NB4 (cell line): ENCODE measurements at regions not wholly inside any gene's neighbourhood (a gene's known extent, or its start where the extent isn't known, plus 50 kb on each side); places are given as distances from the start of the nearest gene placed in this dataset.

ENCODE experiments used
- DNase-seq: peaks from one replicate; pipeline ENCODE4 v3.0.0; 2010; ENCODE audit warnings: low read depth
- H3K4me3 ChIP-seq: one replicate; pipeline ENCODE4 v1.5.1; 2011; ENCODE audit warnings: mild to moderate bottlenecking, low read depth, low read length, moderate library complexity
- MYC ChIP-seq: IDR thresholded peaks from 2 replicates; pipeline ENCODE4 v1.6.1; 2011; ENCODE audit warnings: low read depth, low read length
- POLR2A ChIP-seq: IDR thresholded peaks from 2 replicates; pipeline ENCODE4 v1.6.1; 2011; ENCODE audit warnings: mild to moderate bottlenecking; ENCODE audit not compliant: insufficient read length; ENCODE audit errors: extremely low read depth
- TF ChIP-seq, protein P1 (sequence below): IDR thresholded peaks from 2 replicates; pipeline ENCODE4 v1.6.1; 2011; ENCODE audit warnings: low read depth, low read length
- TF ChIP-seq, protein P2 (sequence below): IDR thresholded peaks from one replicate; pipeline ENCODE4 v1.5.1; 2012; ENCODE audit warnings: low read depth, low read length

DNA sequence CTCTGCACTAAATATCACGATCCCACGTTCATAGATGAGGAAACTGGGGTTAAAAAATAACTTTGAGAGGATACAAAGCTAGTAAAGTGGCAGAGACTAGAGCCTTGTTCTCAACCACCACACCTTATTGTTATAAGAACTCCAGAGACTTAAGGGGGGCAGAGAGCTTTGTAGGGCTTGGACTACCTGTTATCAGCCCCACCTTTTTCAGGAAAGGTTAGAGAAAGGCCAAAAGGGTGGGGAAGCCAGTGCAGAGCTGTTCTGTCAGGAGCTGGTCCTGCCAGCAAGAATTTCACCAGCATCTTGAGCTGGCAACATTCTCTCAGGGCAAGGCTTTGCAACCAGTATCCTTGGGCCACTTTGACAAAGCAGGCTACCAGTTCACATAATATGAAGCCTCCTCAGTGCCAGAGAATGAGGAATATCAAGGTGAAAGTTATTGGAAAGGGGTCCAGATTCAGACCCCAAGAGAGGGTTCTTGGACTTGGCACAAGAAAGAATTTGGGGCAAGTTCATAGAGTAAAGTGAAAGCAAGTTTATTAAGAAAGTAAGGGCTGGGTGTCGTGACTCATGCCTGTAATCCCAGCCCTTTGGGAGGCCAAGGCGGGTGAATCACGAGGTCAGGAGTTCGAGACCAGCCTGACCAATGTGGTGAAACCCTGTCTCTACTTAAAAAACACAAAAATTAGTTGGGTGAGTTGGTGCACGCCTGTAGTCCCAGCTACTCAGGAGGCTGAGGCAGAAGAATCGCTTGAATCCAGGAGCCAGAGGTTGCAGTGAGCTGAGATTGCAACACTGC, 66.2 kb upstream of the CLINT1 start:
- no peak overlapping the region for H3K4me3 ChIP-seq
- DNase-seq = no peak
- TF ChIP-seq MYC (no peak), POLR2A (no peak)
- TF ChIP-seq, protein P1, sequence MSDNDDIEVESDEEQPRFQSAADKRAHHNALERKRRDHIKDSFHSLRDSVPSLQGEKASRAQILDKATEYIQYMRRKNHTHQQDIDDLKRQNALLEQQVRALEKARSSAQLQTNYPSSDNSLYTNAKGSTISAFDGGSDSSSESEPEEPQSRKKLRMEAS = no peak
- TF ChIP-seq, protein P2, sequence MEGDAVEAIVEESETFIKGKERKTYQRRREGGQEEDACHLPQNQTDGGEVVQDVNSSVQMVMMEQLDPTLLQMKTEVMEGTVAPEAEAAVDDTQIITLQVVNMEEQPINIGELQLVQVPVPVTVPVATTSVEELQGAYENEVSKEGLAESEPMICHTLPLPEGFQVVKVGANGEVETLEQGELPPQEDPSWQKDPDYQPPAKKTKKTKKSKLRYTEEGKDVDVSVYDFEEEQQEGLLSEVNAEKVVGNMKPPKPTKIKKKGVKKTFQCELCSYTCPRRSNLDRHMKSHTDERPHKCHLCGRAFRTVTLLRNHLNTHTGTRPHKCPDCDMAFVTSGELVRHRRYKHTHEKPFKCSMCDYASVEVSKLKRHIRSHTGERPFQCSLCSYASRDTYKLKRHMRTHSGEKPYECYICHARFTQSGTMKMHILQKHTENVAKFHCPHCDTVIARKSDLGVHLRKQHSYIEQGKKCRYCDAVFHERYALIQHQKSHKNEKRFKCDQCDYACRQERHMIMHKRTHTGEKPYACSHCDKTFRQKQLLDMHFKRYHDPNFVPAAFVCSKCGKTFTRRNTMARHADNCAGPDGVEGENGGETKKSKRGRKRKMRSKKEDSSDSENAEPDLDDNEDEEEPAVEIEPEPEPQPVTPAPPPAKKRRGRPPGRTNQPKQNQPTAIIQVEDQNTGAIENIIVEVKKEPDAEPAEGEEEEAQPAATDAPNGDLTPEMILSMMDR = no peak

DNA sequence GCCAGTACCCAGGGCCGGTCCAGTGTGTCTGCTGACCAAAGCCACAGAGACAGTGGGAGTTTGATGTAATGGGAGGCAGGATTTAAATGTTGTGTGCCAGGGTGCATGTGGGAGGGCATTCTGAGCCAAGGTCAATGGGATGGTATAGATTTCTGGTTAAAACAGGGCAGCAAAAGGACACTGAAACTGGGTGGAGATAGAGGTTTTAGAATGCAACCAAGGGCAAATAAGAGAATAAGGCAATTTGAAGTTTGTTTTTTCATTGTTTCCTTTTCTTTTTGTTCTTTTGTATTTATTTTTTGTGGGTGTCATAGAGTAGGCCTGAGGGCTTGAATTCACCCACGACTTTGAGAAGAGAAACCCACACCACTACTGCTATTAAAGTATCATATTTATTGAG, 65.5 kb upstream of the CLINT1 start:
- DNase-seq = no peak
- no peak overlapping the region for H3K4me3 ChIP-seq
- TF ChIP-seq POLR2A (no peak), MYC (no peak)
- TF ChIP-seq, protein P2 = no peak
- TF ChIP-seq, protein P1 = no peak

DNA sequence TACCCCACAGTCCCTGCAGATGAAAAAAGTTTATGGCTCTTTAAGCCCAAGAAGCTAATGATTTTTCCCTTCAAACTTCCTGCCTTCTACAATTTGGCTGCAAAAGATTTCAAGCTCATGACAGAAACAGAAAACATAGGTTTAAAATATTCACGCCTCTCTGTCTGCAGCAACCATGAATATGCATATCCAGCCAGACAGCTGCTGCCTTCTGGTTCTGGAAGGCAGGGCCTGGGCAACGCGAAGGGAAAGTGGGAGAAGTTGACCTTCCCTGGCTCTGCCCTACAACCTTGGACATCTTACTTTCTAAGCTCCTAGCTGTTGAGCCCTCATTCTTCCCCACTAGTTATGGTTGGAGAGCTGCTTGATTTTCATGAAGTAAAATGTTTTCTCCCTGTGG, 64.8 kb upstream of the CLINT1 start:
- DNase-seq = no peak
- no peak overlapping the region for H3K4me3 ChIP-seq
- TF ChIP-seq MYC = no peak
- TF ChIP-seq POLR2A = no peak

DNA sequence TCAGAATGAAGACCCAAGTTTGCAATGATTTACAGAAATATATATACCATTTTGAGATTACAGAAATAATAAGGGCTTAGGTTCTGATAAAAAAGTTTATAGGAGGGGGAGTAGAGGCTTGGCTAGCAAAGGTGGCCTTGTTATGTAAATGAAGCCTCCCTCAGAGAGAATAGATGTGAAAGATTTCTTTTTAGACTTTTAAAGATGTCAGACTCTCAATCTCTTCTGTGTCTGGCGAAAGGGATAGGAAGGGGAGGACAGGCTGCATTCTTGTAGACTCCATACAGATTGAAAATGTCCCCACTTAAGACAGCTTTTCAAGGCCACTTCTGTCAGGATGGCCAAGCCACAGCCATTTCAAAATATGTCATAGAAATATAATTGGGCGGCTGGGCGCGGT, 63.1 kb upstream of the CLINT1 start:
- DNase-seq = no peak
- TF ChIP-seq, protein P1 = no peak
- TF ChIP-seq POLR2A = no peak
- TF ChIP-seq, protein P2 = no peak
- no peak for TF ChIP-seq MYC

DNA sequence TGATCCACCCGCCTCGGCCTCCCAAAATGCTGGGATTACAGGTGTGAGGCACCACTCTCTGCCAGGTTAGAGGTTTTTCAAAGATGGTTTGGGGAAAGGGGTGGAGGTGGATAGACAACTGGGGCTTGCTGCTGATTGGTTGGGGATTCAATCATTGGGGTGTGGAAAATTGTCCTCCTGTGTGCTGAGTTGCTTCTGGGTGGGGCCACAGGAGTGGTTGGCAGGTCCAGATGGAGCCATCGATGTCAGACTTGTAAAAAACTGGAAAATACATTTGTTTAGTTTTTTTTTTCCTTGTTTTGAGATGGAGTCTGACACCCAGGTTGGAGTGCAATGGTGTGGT, 61.9 kb upstream of the CLINT1 start:
- no peak for DNase-seq
- no peak overlapping the region for H3K4me3 ChIP-seq
- TF ChIP-seq, protein P1 = no peak
- TF ChIP-seq MYC (no peak), POLR2A (no peak)
- TF ChIP-seq, protein P2 = no peak

More for the DNA sequence above, 63.1 kb upstream of the CLINT1 start:
- no peak overlapping the region for H3K4me3 ChIP-seq

DNA sequence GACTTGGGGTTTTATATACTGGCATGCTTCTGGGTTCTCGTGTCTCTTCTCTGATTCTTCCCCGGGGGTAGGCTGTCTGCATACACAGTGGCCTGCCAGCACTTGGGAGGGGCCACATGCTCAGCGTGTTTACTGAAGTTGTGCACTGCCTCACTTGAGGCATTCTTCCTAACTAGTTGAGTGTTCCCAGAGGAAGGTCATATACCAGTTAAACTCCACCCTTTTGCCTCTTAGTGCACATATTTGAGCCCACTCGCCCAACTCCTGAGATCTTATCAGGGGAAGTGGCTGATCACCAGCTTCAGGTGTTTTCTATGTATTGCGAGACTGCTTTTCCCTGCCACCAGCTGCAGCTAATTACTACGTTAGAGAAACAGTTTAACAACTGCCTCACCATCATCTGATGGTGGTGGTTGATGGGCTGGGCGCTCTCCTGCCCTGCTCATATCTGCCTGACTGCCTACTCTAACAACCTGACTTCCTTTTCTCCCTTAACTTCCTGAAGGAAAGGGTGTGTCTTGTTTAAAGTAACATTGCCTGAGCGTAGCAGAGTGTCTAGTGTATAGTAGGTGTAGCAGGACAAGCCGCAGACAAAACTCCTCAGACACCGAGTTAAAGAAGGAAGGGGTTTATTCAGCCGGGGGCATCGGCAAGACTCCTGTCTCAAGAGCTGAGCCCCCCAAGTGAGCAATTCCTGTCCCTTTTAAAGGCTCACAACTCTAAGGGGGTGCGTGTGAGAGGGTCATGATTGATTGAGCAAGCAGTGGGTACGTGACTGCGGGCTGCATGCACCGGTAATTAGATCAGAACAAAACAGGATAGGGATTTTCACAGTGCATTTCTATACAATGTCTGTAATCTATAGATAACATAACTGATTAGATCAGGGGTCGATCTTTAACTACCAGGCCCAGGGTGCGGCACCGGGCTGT, 60.1 kb upstream of the CLINT1 start:
- DNase-seq = no peak
- TF ChIP-seq POLR2A (no peak), MYC (no peak)
- TF ChIP-seq, protein P1 = no peak
- TF ChIP-seq, protein P2 = no peak
- H3K4me3 ChIP-seq = no peak overlapping the region
